ENCODE measurements at regions not wholly inside any gene's neighbourhood (a gene's known extent, or its start where the extent isn't known, plus 50 kb on each side); places are given as distances from the start of the nearest gene placed in this dataset.

GRCh38 chr7:29754874-29755490 is 51.3 kb upstream of the WIPF3 start:
- in situ Hi-C loops (cut with MboI; ENCODE audit: low sequenced_read_pairs, unreplicated experiment), result no loop called here
- no peak for DNase-seq (ENCODE audit: low spot score)

More at GRCh38 chr7:29754874-29755490, 51.3 kb upstream of the WIPF3 start:
- TF ChIP-seq, protein P1, sequence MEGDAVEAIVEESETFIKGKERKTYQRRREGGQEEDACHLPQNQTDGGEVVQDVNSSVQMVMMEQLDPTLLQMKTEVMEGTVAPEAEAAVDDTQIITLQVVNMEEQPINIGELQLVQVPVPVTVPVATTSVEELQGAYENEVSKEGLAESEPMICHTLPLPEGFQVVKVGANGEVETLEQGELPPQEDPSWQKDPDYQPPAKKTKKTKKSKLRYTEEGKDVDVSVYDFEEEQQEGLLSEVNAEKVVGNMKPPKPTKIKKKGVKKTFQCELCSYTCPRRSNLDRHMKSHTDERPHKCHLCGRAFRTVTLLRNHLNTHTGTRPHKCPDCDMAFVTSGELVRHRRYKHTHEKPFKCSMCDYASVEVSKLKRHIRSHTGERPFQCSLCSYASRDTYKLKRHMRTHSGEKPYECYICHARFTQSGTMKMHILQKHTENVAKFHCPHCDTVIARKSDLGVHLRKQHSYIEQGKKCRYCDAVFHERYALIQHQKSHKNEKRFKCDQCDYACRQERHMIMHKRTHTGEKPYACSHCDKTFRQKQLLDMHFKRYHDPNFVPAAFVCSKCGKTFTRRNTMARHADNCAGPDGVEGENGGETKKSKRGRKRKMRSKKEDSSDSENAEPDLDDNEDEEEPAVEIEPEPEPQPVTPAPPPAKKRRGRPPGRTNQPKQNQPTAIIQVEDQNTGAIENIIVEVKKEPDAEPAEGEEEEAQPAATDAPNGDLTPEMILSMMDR (IDR thresholded peaks at IDR 0.05; ENCODE audit: borderline replicate concordance, control extremely low read depth, extremely low read depth, insufficient read depth, missing control alignments), result no peak
